ENCODE measurements at regions not wholly inside any gene's neighbourhood (a gene's known extent, or its start where the extent isn't known, plus 50 kb on each side); places are given as distances from the start of the nearest gene placed in this dataset.

GRCh38 chr15:38809621-38810020 lies 245.0 kb upstream of the RASGRP1 start:
- no peak for TF ChIP-seq CTCF (IDR thresholded peaks at IDR 0.05)
- TF ChIP-seq SIN3A (IDR thresholded peaks at IDR 0.05; ENCODE audit: borderline replicate concordance, insufficient read depth, low read depth, low read length) = no peak

All from Panc1 (cell line).